ENCODE measurements at regions not wholly inside any gene's neighbourhood (a gene's known extent, or its start where the extent isn't known, plus 50 kb on each side); places are given as distances from the start of the nearest gene placed in this dataset.

GRCh38 chr2:212727751-212728150 is 189.1 kb upstream of the ERBB4 start:
- TF ChIP-seq CTCF (IDR thresholded peaks at IDR 0.05) (no peak), POLR2A (IDR thresholded peaks at IDR 0.05) (no peak)

All from Peyer's patch (tissue), 4 donors.